HepG2 (cell line): ENCODE measurements at regions not wholly inside any gene's neighbourhood (a gene's known extent, or its start where the extent isn't known, plus 50 kb on each side); places are given as distances from the start of the nearest gene placed in this dataset.
A peak's percentile ranks its signal among the peaks of the same experiment; 100 is the strongest.

Source experiments
- CC2D1A ChIP-seq: sonication (generic); formaldehyde crosslinking; IDR thresholded peaks from 2 replicates; pipeline ENCODE4 v1.8.1; 2023; ENCODE audit warnings: mild to moderate bottlenecking, missing genetic modification reagents
- GATAD1 ChIP-seq: IDR thresholded peaks from 2 replicates; pipeline ENCODE4 v1.6.1; 2016; ENCODE audit warnings: missing genetic modification reagents, missing compliant biosample characterization
- HNRNPL ChIP-seq: fragments of 200-400 bp; formaldehyde crosslinking; IDR thresholded peaks from 2 replicates; pipeline ENCODE4 v1.6.1; 2017; ENCODE audit warnings: mild to moderate bottlenecking, low read depth, low read length
- NR2C2 ChIP-seq: sonication (generic); formaldehyde crosslinking; IDR thresholded peaks from 2 replicates; pipeline ENCODE4 v1.4.0; 2020; ENCODE audit warnings: missing genetic modification reagents, mild to moderate bottlenecking, moderate library complexity, borderline replicate concordance
- NR2F6 ChIP-seq, 2 experiments: IDR thresholded peaks; 2 replicates each; pipeline ENCODE4 v1.6.1; 2016; ENCODE audit warnings: antibody characterized with exemption in 1 of 2, mild to moderate bottlenecking in 1 of 2
- RFX1 ChIP-seq: fragments of 450-650 bp; IDR thresholded peaks from 2 replicates; pipeline ENCODE4 v1.6.1; 2017
- RXRB ChIP-seq: IDR thresholded peaks from 2 replicates; pipeline ENCODE4 v1.6.1; 2016; ENCODE audit warnings: borderline replicate concordance, missing genetic modification reagents, missing compliant biosample characterization
- SMYD3 ChIP-seq: sonication (generic); formaldehyde crosslinking; IDR thresholded peaks from 2 replicates; pipeline ENCODE4 v1.8.1; 2023; ENCODE audit warnings: mild to moderate bottlenecking, missing genetic modification reagents
- TBL1XR1 ChIP-seq: fragments of 150-350 bp; IDR thresholded peaks from 2 replicates; pipeline ENCODE4 v1.6.1; 2014; ENCODE audit warnings: borderline replicate concordance, low read length; ENCODE audit not compliant: partially characterized antibody
- TFE3 ChIP-seq: IDR thresholded peaks from 2 replicates; pipeline ENCODE4 v1.6.1; 2016
- TIGD3 ChIP-seq: sonication (generic); formaldehyde crosslinking; IDR thresholded peaks from 2 replicates; pipeline ENCODE4 v1.5.1; 2020; ENCODE audit warnings: mild to moderate bottlenecking, missing genetic modification reagents, borderline replicate concordance
- ZBTB43 ChIP-seq: sonication (generic); formaldehyde crosslinking; conservative IDR thresholded peaks from 2 replicates; pipeline ENCODE4 v1.4.0; 2020; ENCODE audit warnings: missing genetic modification reagents
- ZFP1 ChIP-seq: IDR thresholded peaks from 2 replicates; pipeline ENCODE4 v1.6.1; 2016
- ZNF570 ChIP-seq: sonication (generic); formaldehyde crosslinking; IDR thresholded peaks from 2 replicates; pipeline ENCODE4 v1.4.0; 2020; ENCODE audit warnings: mild to moderate bottlenecking, missing genetic modification reagents, borderline replicate concordance
- ZNF737 ChIP-seq: sonication (generic); formaldehyde crosslinking; IDR thresholded peaks from 2 replicates; pipeline ENCODE4 v1.5.0; 2020; ENCODE audit warnings: missing genetic modification reagents, mild to moderate bottlenecking, borderline replicate concordance
- ZNF780A ChIP-seq: sonication (generic); formaldehyde crosslinking; IDR thresholded peaks from 2 replicates; pipeline ENCODE4 v1.8.0; 2022; ENCODE audit warnings: mild to moderate bottlenecking, missing genetic modification reagents, moderate library complexity
- ZNF790 ChIP-seq: sonication (generic); formaldehyde crosslinking; IDR thresholded peaks from 2 replicates; pipeline ENCODE4 v1.8.0; 2022; ENCODE audit warnings: missing genetic modification reagents, mild to moderate bottlenecking, borderline replicate concordance
- ZSCAN29 ChIP-seq: sonication (generic); formaldehyde crosslinking; conservative IDR thresholded peaks from 2 replicates; pipeline ENCODE4 v1.4.0; 2020; ENCODE audit warnings: mild to moderate bottlenecking, missing genetic modification reagents
- TF ChIP-seq, protein P1 (sequence below): sonication (generic); formaldehyde crosslinking; IDR thresholded peaks from 2 replicates; pipeline ENCODE4 v1.9.0; 2021; ENCODE audit warnings: missing genetic modification reagents, mild to moderate bottlenecking, borderline replicate concordance
- TF ChIP-seq, protein P2 (sequence below): sonication (generic); formaldehyde crosslinking; IDR thresholded peaks from 2 replicates; pipeline ENCODE4 v1.4.0; 2020; ENCODE audit warnings: mild to moderate bottlenecking, missing genetic modification reagents
- TF ChIP-seq, protein P3 (sequence below): sonication (generic); formaldehyde crosslinking; IDR thresholded peaks from 2 replicates; pipeline ENCODE4 v1.4.0; 2020; ENCODE audit warnings: low read depth, mild to moderate bottlenecking, missing genetic modification reagents

- TF ChIP-seq, protein P1, sequence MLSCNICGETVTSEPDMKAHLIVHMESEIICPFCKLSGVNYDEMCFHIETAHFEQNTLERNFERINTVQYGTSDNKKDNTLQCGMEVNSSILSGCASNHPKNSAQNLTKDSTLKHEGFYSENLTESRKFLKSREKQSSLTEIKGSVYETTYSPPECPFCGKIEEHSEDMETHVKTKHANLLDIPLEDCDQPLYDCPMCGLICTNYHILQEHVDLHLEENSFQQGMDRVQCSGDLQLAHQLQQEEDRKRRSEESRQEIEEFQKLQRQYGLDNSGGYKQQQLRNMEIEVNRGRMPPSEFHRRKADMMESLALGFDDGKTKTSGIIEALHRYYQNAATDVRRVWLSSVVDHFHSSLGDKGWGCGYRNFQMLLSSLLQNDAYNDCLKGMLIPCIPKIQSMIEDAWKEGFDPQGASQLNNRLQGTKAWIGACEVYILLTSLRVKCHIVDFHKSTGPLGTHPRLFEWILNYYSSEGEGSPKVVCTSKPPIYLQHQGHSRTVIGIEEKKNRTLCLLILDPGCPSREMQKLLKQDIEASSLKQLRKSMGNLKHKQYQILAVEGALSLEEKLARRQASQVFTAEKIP = no peak
- TF ChIP-seq TIGD3 (CRISPR knock-in tag) (no peak), RXRB (CRISPR knock-in tag) (no peak; the same call in 1 of the 2 replicates), TFE3 (CRISPR knock-in tag) (no peak), NR2F6 (IDR thresholded peaks at IDR 0.05) (no peak), NR2F6 (CRISPR knock-in tag; IDR thresholded peaks at IDR 0.05) (no peak; the same call in 1 of the 2 replicates), HNRNPL (no peak), ZNF570 (no peak), ZNF737 (CRISPR knock-in tag) (no peak), ZFP1 (no peak), NR2C2 (CRISPR knock-in tag) (no peak), SMYD3 (CRISPR knock-in tag) (peak; percentile 56; the same call in 1 of the 2 replicates), ZBTB43 (CRISPR knock-in tag) (0 out of 2 replicates have a peak, but pooled peaks have one; percentile 61), CC2D1A (CRISPR knock-in tag) (no peak), TBL1XR1 (no peak), ZSCAN29 (CRISPR knock-in tag) (0 out of 2 replicates have a peak, but pooled peaks have one; percentile 41), GATAD1 (CRISPR knock-in tag) (no peak), ZNF790 (CRISPR knock-in tag) (no peak), ZNF780A (CRISPR knock-in tag) (no peak), RFX1 (no peak)
- TF ChIP-seq, protein P2, sequence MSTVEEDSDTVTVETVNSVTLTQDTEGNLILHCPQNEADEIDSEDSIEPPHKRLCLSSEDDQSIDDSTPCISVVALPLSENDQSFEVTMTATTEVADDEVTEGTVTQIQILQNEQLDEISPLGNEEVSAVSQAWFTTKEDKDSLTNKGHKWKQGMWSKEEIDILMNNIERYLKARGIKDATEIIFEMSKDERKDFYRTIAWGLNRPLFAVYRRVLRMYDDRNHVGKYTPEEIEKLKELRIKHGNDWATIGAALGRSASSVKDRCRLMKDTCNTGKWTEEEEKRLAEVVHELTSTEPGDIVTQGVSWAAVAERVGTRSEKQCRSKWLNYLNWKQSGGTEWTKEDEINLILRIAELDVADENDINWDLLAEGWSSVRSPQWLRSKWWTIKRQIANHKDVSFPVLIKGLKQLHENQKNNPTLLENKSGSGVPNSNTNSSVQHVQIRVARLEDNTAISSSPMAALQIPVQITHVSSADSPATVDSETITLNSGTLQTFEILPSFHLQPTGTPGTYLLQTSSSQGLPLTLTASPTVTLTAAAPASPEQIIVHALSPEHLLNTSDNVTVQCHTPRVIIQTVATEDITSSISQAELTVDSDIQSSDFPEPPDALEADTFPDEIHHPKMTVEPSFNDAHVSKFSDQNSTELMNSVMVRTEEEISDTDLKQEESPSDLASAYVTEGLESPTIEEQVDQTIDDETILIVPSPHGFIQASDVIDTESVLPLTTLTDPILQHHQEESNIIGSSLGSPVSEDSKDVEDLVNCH (CRISPR knock-in tag) = no peak
- TF ChIP-seq, protein P3, sequence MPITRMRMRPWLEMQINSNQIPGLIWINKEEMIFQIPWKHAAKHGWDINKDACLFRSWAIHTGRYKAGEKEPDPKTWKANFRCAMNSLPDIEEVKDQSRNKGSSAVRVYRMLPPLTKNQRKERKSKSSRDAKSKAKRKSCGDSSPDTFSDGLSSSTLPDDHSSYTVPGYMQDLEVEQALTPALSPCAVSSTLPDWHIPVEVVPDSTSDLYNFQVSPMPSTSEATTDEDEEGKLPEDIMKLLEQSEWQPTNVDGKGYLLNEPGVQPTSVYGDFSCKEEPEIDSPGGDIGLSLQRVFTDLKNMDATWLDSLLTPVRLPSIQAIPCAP (CRISPR knock-in tag) = no peak
Measured at GRCh38 chr16:21338537-21339268, 60.6 kb upstream of the CRYM start (continued).
